PC-3 (cell line): ENCODE measurements at regions not wholly inside any gene's neighbourhood (a gene's known extent, or its start where the extent isn't known, plus 50 kb on each side); places are given as distances from the start of the nearest gene placed in this dataset.
"Not testable (repeated sequence)": the region's sequence is repeated elsewhere in the genome, so short reads cannot be mapped to it uniquely, and the experiment has no call there.

Experiments used
- ATAC-seq: fragments of 200-7000 bp; cut with Tn5 transposase; 2 replicates; pipeline ENCODE4 v1.9.1; 2020; ENCODE audit warnings: mild to moderate bottlenecking, moderate library complexity
- BruUV-seq: library from RNA; stranded (reverse); fragments of 400-500 nt; replicated peaks from 2 replicates; lab custom pipeline; 2021; lab: Mats Ljungman, UMichigan
- CTCF ChIA-PET: fragments of 300-600 bp; sonication (Branson Sonifier 250); formaldehyde crosslinking; loops from one replicate; lab custom pipeline; 2022; ENCODE audit warnings: antibody characterized with exemption; lab: Charles Lee
- POLR2A ChIA-PET: fragments of 300-600 bp; sonication (Branson Sonifier 250); formaldehyde crosslinking; loops from one replicate; lab custom pipeline; 2022; ENCODE audit warnings: antibody characterized with exemption; ENCODE audit not compliant: unreplicated experiment; lab: Charles Lee
- DNase-seq: peaks from one replicate; pipeline ENCODE4 v3.0.0-alpha.2; 2015
- H2AFZ ChIP-seq: fragments of 300-600 bp; sonication (generic); 2 replicates; pipeline ENCODE4 v1.6.0; 2016; ENCODE audit warnings: antibody characterized with exemption, low read length
- H3F3A ChIP-seq: fragments of 300-600 bp; sonication (generic); one replicate; pipeline ENCODE4 v1.6.0; 2017; ENCODE audit warnings: antibody characterized with exemption, low read length, control low read depth, mild to moderate bottlenecking; ENCODE audit not compliant: unreplicated experiment
- H3K27ac ChIP-seq: fragments of 300-600 bp; sonication (generic); 2 replicates; pipeline ENCODE4 v1.5.1; 2016; ENCODE audit warnings: mild to moderate bottlenecking, low read length
- H3K27me3 ChIP-seq: fragments of 300-600 bp; sonication (generic); 2 replicates; pipeline ENCODE4 v1.6.1; 2016; ENCODE audit warnings: low read length, mixed read lengths
- H3K36me3 ChIP-seq: fragments of 300-600 bp; sonication (generic); 2 replicates; pipeline ENCODE4 v1.6.1; 2016; ENCODE audit warnings: low read depth, mixed run types, low read length, mixed read lengths
- H3K4me1 ChIP-seq: fragments of 300-600 bp; sonication (generic); 2 replicates; pipeline ENCODE4 v1.5.1; 2016; ENCODE audit warnings: low read length; ENCODE audit not compliant: insufficient read depth
- H3K4me2 ChIP-seq: fragments of 300-600 bp; sonication (generic); 2 replicates; pipeline ENCODE4 v1.6.0; 2016; ENCODE audit warnings: low read length
- H3K4me3 ChIP-seq: fragments of 300-600 bp; sonication (generic); 2 replicates; pipeline ENCODE4 v1.5.1; 2016; ENCODE audit warnings: mild to moderate bottlenecking, low read length, mixed read lengths
- H3K79me2 ChIP-seq: fragments of 300-600 bp; sonication (generic); 2 replicates; pipeline ENCODE4 v1.6.1; 2017; ENCODE audit warnings: low read length, mixed read lengths
- H3K9ac ChIP-seq: fragments of 300-600 bp; sonication (generic); 2 replicates; pipeline ENCODE4 v1.6.0; 2016; ENCODE audit warnings: mild to moderate bottlenecking, low read length
- H3K9me2 ChIP-seq: fragments of 300-600 bp; sonication (generic); replicated peaks from 2 replicates; pipeline ENCODE4 v1.6.1; 2016; ENCODE audit warnings: mixed run types, low read length, mixed read lengths
- H3K9me3 ChIP-seq: fragments of 300-600 bp; sonication (generic); 2 replicates; pipeline ENCODE4 v1.6.1; 2016; ENCODE audit warnings: low read length, mixed read lengths
- H4K20me1 ChIP-seq: fragments of 300-600 bp; sonication (generic); 2 replicates; pipeline ENCODE4 v1.6.1; 2016; ENCODE audit warnings: low read length, mixed read lengths
- EZH2 ChIP-seq: fragments of 300-600 bp; sonication (generic); IDR thresholded peaks from one replicate; pipeline ENCODE4 v1.6.1; 2017; ENCODE audit warnings: antibody characterized with exemption, mild to moderate bottlenecking, low read length; ENCODE audit not compliant: unreplicated experiment
- EZH2phosphoT487 ChIP-seq: fragments of 300-600 bp; sonication (generic); IDR thresholded peaks from 2 replicates; pipeline ENCODE4 v1.6.1; 2018; ENCODE audit warnings: mild to moderate bottlenecking, antibody characterized with exemption, low read length, borderline replicate concordance
- intact Hi-C: fragments of 100-400 bp; cut with micrococcal nuclease; formaldehyde crosslinking; loops from 2 replicates; pipeline ENCODE4 v1.9.0; 2023
- TF ChIP-seq, protein P1 (sequence below): fragments of 300-600 bp; sonication (generic); conservative IDR thresholded peaks from 2 replicates; pipeline ENCODE4 v1.5.1; 2017; ENCODE audit warnings: antibody characterized with exemption, low read depth, mild to moderate bottlenecking, low read length

GRCh38 chr12:39672976-39673375 is 53.4 kb upstream of the ABCD2 start:
- ChIA-PET CTCF (no interaction called here), POLR2A (no interaction called here)
- Histone ChIP-seq H3K4me1 (no peaks in the 10 kb centered on the region), H3K27me3 (no peaks in the 10 kb centered on the region), H3K9me3 (0 out of 2 replicates have a peak, but pooled peaks cover 9% of the 10 kb centered on the region), H3K27ac (no peak overlapping the region), H3K79me2 (no peaks in the 10 kb centered on the region), H3F3A (no peaks in the 10 kb centered on the region), H4K20me1 (no peaks in the 10 kb centered on the region), H3K36me3 (no peaks in the 10 kb centered on the region), H3K9ac (no peak overlapping the region), H3K9me2 (no peaks in the 10 kb centered on the region), H3K4me2 (no peak overlapping the region), H2AFZ (no peak overlapping the region), H3K4me3 (no peak overlapping the region)
- intact Hi-C loops: no loop called here
- BruUV-seq: no TSS peak
- DNase-seq (no peak), ATAC-seq (no peak)
- TF ChIP-seq EZH2phosphoT487 (no peak), EZH2 (no peak)
- TF ChIP-seq, protein P1, sequence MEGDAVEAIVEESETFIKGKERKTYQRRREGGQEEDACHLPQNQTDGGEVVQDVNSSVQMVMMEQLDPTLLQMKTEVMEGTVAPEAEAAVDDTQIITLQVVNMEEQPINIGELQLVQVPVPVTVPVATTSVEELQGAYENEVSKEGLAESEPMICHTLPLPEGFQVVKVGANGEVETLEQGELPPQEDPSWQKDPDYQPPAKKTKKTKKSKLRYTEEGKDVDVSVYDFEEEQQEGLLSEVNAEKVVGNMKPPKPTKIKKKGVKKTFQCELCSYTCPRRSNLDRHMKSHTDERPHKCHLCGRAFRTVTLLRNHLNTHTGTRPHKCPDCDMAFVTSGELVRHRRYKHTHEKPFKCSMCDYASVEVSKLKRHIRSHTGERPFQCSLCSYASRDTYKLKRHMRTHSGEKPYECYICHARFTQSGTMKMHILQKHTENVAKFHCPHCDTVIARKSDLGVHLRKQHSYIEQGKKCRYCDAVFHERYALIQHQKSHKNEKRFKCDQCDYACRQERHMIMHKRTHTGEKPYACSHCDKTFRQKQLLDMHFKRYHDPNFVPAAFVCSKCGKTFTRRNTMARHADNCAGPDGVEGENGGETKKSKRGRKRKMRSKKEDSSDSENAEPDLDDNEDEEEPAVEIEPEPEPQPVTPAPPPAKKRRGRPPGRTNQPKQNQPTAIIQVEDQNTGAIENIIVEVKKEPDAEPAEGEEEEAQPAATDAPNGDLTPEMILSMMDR: no peak

- no peak overlapping the region for H3K4me3 ChIP-seq
- 0 out of 2 replicates have a peak, but pooled peaks cover 9% of the 10 kb centered on the region for H3K9me3 ChIP-seq
- no peak for ATAC-seq
- DNase-seq: no peak
- no TSS peak for BruUV-seq
- TF ChIP-seq, protein P1: no peak
- no peak for TF ChIP-seq EZH2phosphoT487
- TF ChIP-seq EZH2: no peak
- intact Hi-C loops: no loop called here
- no peaks in the 10 kb centered on the region for H3K9me2 ChIP-seq
- no peak overlapping the region for H2AFZ ChIP-seq
- H4K20me1 ChIP-seq: no peaks in the 10 kb centered on the region
- H3K27ac ChIP-seq: no peak overlapping the region
- H3K79me2 ChIP-seq: no peaks in the 10 kb centered on the region
- CTCF ChIA-PET: no interaction called here
- POLR2A ChIA-PET: no interaction called here
- H3K27me3 ChIP-seq: no peaks in the 10 kb centered on the region
- H3K9ac ChIP-seq: no peak overlapping the region
- no peaks in the 10 kb centered on the region for H3K36me3 ChIP-seq
- H3K4me2 ChIP-seq: no peak overlapping the region
- no peaks in the 10 kb centered on the region for H3K4me1 ChIP-seq
- H3F3A ChIP-seq: no peaks in the 10 kb centered on the region
Measured at GRCh38 chr12:39671898-39672875, 52.6 kb upstream of the ABCD2 start.

- H2AFZ ChIP-seq, H3K79me2 ChIP-seq, H3K4me3 ChIP-seq, H3F3A ChIP-seq, H3K36me3 ChIP-seq, H3K27ac ChIP-seq, BruUV-seq, CTCF ChIA-PET, intact Hi-C loops, H3K9me2 ChIP-seq, ATAC-seq, H3K27me3 ChIP-seq, H3K4me2 ChIP-seq, H3K9ac ChIP-seq, H4K20me1 ChIP-seq, H3K9me3 ChIP-seq, H3K4me1 ChIP-seq, DNase-seq, POLR2A ChIA-PET: not testable (repeated sequence)
Measured at GRCh38 chr12:39669539-39669938, 49.9 kb upstream of the ABCD2 start.
